Activated CD8-positive, alpha-beta T cell treated with anti-CD3 and anti-CD28 coated beads for 36 hours (primary cell): ENCODE measurements at regions not wholly inside any gene's neighbourhood (a gene's known extent, or its start where the extent isn't known, plus 50 kb on each side); places are given as distances from the start of the nearest gene placed in this dataset.
"Not testable (repeated sequence)": the region's sequence is repeated elsewhere in the genome, so short reads cannot be mapped to it uniquely, and the experiment has no call there.

ENCODE experiments used
- ATAC-seq: fragments of 200-7000 bp; cut with Tn5 transposase; one replicate; pipeline ENCODE4 v1.10.0; 2021; ENCODE audit warnings: mild to moderate bottlenecking, moderate library complexity
- CTCF ChIA-PET: fragments of 350-600 bp; sonication (Branson Sonifier 250); formaldehyde crosslinking; loops from one replicate; lab custom pipeline; 2021; ENCODE audit warnings: antibody characterized with exemption; lab: Charles Lee
- POLR2A ChIA-PET: fragments of 350-600 bp; sonication (Branson Sonifier 250); formaldehyde crosslinking; loops from one replicate; lab custom pipeline; 2021; ENCODE audit warnings: antibody characterized with exemption; lab: Charles Lee
- DNase-seq: peaks from one replicate; pipeline ENCODE4 v3.0.0-alpha.2; 2020
- H3K27ac Mint-ChIP-seq: one replicate; pipeline ENCODE4 v1.8.0; 2021; ENCODE audit warnings: mild to moderate bottlenecking, mixed read lengths
- H3K27me3 Mint-ChIP-seq: one replicate; pipeline ENCODE4 v1.8.0; 2021; ENCODE audit warnings: mixed read lengths
- H3K36me3 Mint-ChIP-seq: one replicate; pipeline ENCODE4 v1.8.0; 2021; ENCODE audit warnings: low read depth, mixed read lengths
- H3K4me1 Mint-ChIP-seq: one replicate; pipeline ENCODE4 v1.8.0; 2021; ENCODE audit warnings: low read depth, mixed read lengths
- H3K4me3 Mint-ChIP-seq: one replicate; pipeline ENCODE4 v1.8.0; 2021; ENCODE audit warnings: mild to moderate bottlenecking, moderate library complexity, mixed read lengths
- H3K9me3 Mint-ChIP-seq: one replicate; pipeline ENCODE4 v1.8.0; 2021; ENCODE audit warnings: mixed read lengths
- CTCF ChIP-seq: fragments of 200-600 bp; IDR thresholded peaks from one replicate; pipeline ENCODE4 v1.8.0; 2022; ENCODE audit warnings: antibody characterized with exemption, mild to moderate bottlenecking
- intact Hi-C: fragments of 100-400 bp; cut with micrococcal nuclease; formaldehyde crosslinking; loops from one replicate; pipeline ENCODE4 v1.10.0; 2022

- H3K4me3 Mint-ChIP-seq = no peak overlapping the region
- intact Hi-C loops = no loop called here
- H3K27me3 Mint-ChIP-seq = no peaks in the 10 kb centered on the region
- no peaks in the 10 kb centered on the region for H3K9me3 Mint-ChIP-seq
- H3K27ac Mint-ChIP-seq = no peak overlapping the region
- ChIA-PET POLR2A (no interaction called here), CTCF (interaction anchor here (1.0 to 2.1 kb wide), 4 partner anchors 9 to 111 kb away, joined by 4 to 9 read pairs (median 6); no protein-coding TSS in a partner anchor)
- no peaks in the 10 kb centered on the region for H3K36me3 Mint-ChIP-seq
- ATAC-seq (no peak), DNase-seq (no peak)
- TF ChIP-seq CTCF = no peak
- H3K4me1 Mint-ChIP-seq = no peaks in the 10 kb centered on the region
Observed at GRCh38 chr2:88942798-88943197, 251.3 kb downstream of the RPIA start.

DNA sequence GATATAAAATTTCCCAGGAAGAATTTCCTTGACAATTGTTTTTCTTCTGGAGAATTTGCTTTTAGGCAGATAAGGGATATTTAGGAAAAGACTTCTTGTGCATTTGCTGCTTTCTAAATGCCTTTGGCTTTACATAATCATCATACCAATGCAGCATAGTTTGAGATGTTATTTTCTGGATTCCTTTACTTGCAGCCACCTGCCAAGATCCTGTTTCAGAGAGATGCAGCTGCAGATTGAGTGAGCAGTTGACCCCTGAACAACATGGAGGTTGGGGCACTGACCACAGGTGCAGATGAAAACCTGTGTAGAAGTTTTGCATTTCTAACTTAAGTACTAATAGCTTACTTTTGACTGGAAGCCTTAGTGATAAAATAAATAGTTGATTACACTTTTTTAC lies 257.9 kb downstream of the RPIA start:
- POLR2A ChIA-PET = no interaction called here
- no peak for TF ChIP-seq CTCF
- H3K4me3 Mint-ChIP-seq = no peak overlapping the region
- ATAC-seq (no peak), DNase-seq (no peak)
- intact Hi-C loops = no loop called here
- peaks cover under 1% of the 10 kb centered on the region for H3K27me3 Mint-ChIP-seq
- CTCF ChIA-PET = no interaction called here
- H3K9me3 Mint-ChIP-seq = no peaks in the 10 kb centered on the region
- no peaks in the 10 kb centered on the region for H3K4me1 Mint-ChIP-seq
- no peak overlapping the region for H3K27ac Mint-ChIP-seq
- no peaks in the 10 kb centered on the region for H3K36me3 Mint-ChIP-seq

DNA sequence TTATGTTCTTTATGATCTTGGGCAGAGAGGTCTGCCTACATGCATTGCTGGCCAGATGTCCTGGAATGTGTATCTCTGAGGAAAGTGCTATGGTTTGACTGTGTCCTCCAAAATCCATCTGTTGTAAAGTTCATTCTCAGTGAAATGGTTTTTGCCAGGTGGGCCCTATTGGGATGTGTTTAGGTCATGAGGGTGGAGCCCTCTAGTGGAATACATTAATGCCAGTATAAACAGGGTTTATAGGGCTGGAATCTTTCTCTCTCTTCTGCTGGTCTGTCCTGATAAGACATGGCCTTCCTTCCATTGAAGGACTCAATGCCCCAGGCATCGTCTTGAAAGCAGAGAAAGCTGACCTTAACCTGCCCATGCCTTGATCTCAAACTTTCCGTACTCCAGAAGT lies 258.5 kb downstream of the RPIA start:
- DNase-seq = no peak
- ATAC-seq = no peak
- Mint-ChIP-seq H3K27me3 (peaks cover 2% of the 10 kb centered on the region), H3K9me3 (no peaks in the 10 kb centered on the region), H3K4me3 (no peak overlapping the region), H3K36me3 (no peaks in the 10 kb centered on the region), H3K4me1 (no peaks in the 10 kb centered on the region), H3K27ac (no peak overlapping the region)
- intact Hi-C loops = no loop called here
- peak; percentile 21 for TF ChIP-seq CTCF
- ChIA-PET POLR2A (no interaction called here), CTCF (interaction anchor here (1.0 to 1.5 kb wide), 2 partner anchors 10 to 16 kb away, joined by 3 read pairs; no protein-coding TSS in a partner anchor)

GRCh38 chr2:88955607-88956006 lies 264.1 kb downstream of the RPIA start:
- POLR2A ChIA-PET = no interaction called here
- Mint-ChIP-seq H3K4me3 (no peak overlapping the region), H3K4me1 (no peaks in the 10 kb centered on the region), H3K9me3 (no peaks in the 10 kb centered on the region), H3K27ac (no peak overlapping the region), H3K27me3 (peaks cover 8% of the 10 kb centered on the region), H3K36me3 (no peaks in the 10 kb centered on the region)
- intact Hi-C loops = no loop called here
- CTCF ChIA-PET = no interaction called here
- ATAC-seq (no peak), DNase-seq (no peak)
- no peak for TF ChIP-seq CTCF

DNA sequence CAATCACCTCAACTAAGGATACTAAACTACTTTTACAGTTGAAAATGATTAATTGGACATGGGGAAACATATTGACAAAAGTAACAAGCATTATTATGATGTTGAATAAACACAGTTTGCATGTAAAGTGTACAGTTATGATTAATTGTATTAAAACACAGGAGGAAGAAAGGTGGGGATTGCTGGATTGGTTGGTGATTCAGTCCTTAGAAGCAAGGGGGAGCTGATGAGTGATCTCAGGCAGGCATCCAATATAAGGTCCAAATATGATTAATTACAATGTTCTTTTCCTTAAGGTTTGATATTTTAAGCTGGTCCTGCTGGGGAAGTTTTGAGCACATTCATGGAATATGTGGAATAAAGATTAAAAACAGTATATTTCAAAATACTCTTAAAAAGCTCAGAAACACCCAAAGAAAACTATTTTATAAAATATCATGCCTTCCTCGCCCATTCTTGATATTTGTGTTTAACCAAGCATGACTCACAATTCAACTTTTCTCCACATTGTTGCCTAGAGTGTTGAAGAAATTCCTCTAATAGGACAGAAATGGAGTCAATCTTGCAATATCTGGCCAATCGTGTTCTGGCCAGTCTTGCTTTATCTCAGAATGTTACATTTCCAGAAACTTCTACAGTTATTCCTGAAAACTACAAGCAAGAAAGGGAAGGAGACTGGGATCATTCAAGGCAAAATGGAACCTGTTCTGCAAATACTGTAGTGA lies 268.2 kb downstream of the RPIA start:
- POLR2A ChIA-PET = no interaction called here

DNA sequence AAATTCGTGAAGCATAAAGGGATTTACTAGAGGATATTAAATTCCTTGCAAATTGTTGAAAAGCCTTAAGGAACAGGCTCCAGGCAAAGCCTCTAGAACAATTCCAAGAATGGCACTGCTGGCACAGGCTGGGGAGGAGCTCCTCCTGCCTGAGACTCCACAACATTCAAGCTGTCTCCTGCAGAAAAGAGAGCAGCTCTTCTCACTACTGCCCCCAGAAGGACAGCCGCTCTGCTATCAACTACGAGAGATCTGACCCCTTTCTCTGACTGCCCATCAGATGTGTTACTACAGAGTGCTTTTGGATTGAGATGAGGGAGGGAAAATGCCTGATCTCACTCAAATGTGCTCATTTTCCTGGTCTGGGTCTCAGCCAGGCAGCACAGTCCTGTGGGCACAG lies 269.9 kb downstream of the RPIA start:
- ATAC-seq, H3K9me3 Mint-ChIP-seq, DNase-seq, H3K27me3 Mint-ChIP-seq, intact Hi-C loops, H3K36me3 Mint-ChIP-seq, H3K4me3 Mint-ChIP-seq, H3K4me1 Mint-ChIP-seq, H3K27ac Mint-ChIP-seq, POLR2A ChIA-PET: not testable (repeated sequence)
- CTCF ChIA-PET = interaction anchor here (1.5 kb wide), 1 partner anchor 19 kb away, joined by 5 read pairs; no protein-coding TSS in a partner anchor

More for the DNA sequence above, 268.2 kb downstream of the RPIA start:
- Mint-ChIP-seq H3K27ac (no peak overlapping the region), H3K36me3 (no peaks in the 10 kb centered on the region), H3K27me3 (peaks cover 9% of the 10 kb centered on the region), H3K4me1 (no peaks in the 10 kb centered on the region), H3K4me3 (no peak overlapping the region), H3K9me3 (no peaks in the 10 kb centered on the region)
- intact Hi-C loops = no loop called here
- DNase-seq (no peak), ATAC-seq (no peak)
- no peak for TF ChIP-seq CTCF
- CTCF ChIA-PET = interaction anchor here (1.4 kb wide), 1 partner anchor 16 kb away, joined by 4 read pairs; no protein-coding TSS in a partner anchor
